Motor neuron (in vitro differentiated cells): ENCODE measurements at regions not wholly inside any gene's neighbourhood (a gene's known extent, or its start where the extent isn't known, plus 50 kb on each side); places are given as distances from the start of the nearest gene placed in this dataset.
A peak's percentile ranks its signal among the peaks of the same experiment; 100 is the strongest.

Source experiments
- ATAC-seq, 8 experiments: fragments of 200-7000 bp; cut with Tn5 transposase; replicated peaks in 6 of 8; 2 replicates each; pipeline ENCODE4 v1.8.0; 2021; ENCODE audit warnings: mild to moderate bottlenecking in 8 of 8, moderate library complexity in 8 of 8
- H3K27ac ChIP-seq, 2 donors: fragments of 250-450 bp; sonication (Bioruptor Pico); 2 replicates each; pipeline ENCODE4 v1.9.0; 2021; ENCODE audit warnings: antibody characterized with exemption in 2 of 2, mild to moderate bottlenecking in 2 of 2, moderate library complexity in 1 of 2
- H3K4me1 ChIP-seq, 2 donors: fragments of 250-450 bp; sonication (Bioruptor Pico); replicated peaks in 1 of 2; 2 replicates each; pipeline ENCODE4 v1.6.1; 2021; ENCODE audit warnings: antibody characterized with exemption in 2 of 2, mild to moderate bottlenecking in 2 of 2, moderate library complexity in 1 of 2
- H3K4me3 ChIP-seq, 5 donors: fragments of 250-450 bp; sonication (Bioruptor Pico); 2 replicates each; pipeline ENCODE4 v1.9.0; 2021; ENCODE audit warnings: antibody characterized with exemption in 5 of 5, mild to moderate bottlenecking in 5 of 5, moderate library complexity in 4 of 5
- WGBS, 10 experiments: fragments of 450-650 bp; shearing (Covaris generic); methylation state at CpG; one replicate each; pipeline ENCODE4 v1.0.0; 2022; 5-methylcytosine and 5-hydroxymethylcytosine counted together
- in situ Hi-C, 9 experiments: fragments of 400-800 bp; cut with MboI; loops; one replicate each; pipeline ENCODE4 v1.15.0; 2021; ENCODE audit warnings: low sequenced_read_pairs in 9 of 9, low pct_unique_long_range_greater_than_20kb in 2 of 9; ENCODE audit not compliant: unreplicated experiment in 9 of 9

DNA sequence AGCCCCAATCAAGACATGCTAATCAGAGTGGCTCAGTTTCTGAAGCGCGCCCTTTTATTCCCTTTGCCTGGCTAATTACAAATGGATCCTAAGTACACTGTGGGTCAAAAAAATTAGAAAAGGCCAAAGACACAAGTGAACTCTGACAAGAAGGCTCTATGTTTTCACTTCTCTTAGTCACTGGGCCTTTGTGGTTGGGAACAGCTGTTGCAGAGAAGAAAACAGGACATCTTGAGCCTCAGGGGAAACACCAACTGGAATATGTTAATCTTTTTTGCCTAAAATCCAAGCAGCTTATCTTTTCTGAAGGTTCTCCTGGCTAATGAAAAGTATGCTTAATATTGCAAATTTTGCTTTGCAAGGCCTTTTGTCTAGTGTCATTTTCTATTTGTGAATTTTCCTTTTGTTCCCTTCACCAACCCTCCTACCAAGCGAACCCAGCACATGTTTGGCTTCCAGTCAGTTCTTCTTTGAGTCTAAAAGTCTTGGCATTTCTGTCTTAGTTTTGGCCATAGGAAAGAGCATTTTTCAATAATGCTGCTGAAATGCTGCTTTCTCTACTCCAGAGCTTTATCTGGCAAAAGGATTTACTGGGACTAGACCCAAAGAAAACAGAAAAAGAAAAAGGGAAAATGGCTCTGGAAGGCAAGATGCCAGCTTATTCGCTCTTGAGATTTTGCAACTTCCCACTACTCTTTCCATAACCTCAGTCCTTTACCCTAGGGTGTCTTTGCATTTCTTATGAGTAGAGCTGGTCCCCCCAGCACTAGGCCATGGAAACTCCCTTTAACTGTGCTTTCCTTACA, 440.2 kb upstream of the ST6GAL2 start:
- ATAC-seq: peak in 3 of 8 experiments; percentile 61 to 96 (median 84)
- Histone ChIP-seq H3K27ac (no peak overlapping the region), H3K4me3 (no peak overlapping the region), H3K4me1 (peaks cover 0 to 5% of the 10 kb centered on the region in 2 donors)
- WGBS, 10 experiments: 17 to 100% (median 70%) methylated on average over 1 to 4 of the region's 4 CpGs; no CpG with 5 or more reads in 1 of the 10 experiments
- in situ Hi-C loops: no loop called here

GRCh38 chr2:107334306-107334705, 448.3 kb upstream of the ST6GAL2 start:
- in situ Hi-C loops: no loop called here
- ATAC-seq: no peak
- Histone ChIP-seq H3K4me3 (no peak overlapping the region), H3K4me1 (no peaks in the 10 kb centered on the region), H3K27ac (no peak overlapping the region)
- WGBS, 10 experiments: 10 to 100% (median 73%) methylated on average over 1 to 2 of the region's 2 CpGs

DNA sequence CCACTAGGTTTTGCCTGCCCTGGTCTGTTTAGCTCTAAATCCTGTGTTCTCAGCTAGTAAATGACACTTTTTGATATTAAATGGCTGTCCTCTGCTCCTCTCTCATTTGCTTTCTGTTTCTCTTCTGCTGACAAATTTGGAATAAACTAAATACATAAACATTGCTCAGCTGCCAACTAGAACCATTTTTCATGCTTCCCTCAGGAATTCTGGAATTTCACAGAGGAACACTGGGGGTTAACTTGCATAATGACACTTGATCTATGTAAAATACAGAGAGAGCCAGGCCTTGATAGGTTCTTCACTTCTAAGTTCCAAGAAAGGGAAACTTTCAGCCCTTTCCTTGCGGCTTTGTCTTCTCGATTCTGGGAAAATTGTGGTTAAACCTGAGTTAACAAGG, 450.6 kb upstream of the ST6GAL2 start:
- in situ Hi-C loops: no loop called here
- Histone ChIP-seq H3K27ac (no peak overlapping the region), H3K4me1 (no peaks in the 10 kb centered on the region), H3K4me3 (no peak overlapping the region)
- peak in 1 of 8 experiments; percentile 31 for ATAC-seq
- WGBS, 10 experiments: 20 to 100% (median 84%) methylated on average over 1 to 2 of the region's 2 CpGs; no CpG with 5 or more reads in 3 of the 10 experiments

DNA sequence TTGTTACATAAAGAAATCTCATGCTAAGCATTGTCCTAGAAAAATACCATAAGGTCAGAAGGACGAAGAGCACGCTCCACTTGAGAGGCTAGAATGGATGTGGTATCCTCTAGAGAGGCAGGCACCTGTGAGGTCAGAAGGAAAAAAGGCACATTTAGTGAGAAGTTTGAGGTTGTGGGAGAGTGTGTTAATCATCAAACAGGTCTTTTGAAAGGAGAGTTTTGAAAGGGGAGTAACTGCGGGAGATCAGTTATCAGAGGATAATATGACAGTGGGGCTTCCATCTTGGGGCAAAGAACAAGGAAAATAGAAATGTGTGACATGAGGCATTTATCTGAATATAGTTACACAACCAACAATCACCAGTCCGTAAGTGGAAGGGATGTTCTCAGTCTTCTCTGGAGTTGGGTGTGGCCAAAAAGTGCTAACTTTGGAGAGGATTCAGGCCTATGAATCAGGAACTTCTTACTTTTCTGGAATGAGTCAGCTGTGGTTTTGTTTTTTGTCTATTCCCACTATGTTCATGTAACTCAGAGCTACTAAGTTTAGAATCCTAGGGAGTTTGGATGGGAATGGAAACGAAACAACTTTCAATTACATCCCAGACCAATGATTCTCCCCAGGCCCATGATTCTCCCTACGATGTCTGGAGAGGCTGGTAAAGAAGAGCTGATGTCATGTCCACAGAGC, 451.4 kb upstream of the ST6GAL2 start:
- Histone ChIP-seq H3K4me1 (no peaks in the 10 kb centered on the region), H3K4me3 (no peak overlapping the region), H3K27ac (no peak overlapping the region)
- in situ Hi-C loops: no loop called here
- ATAC-seq: peak in 2 of 8 experiments; percentile 88 to 98
- WGBS, 10 experiments: 38 to 92% (median 72%) methylated on average over 1 to 5 of the region's 6 CpGs

DNA sequence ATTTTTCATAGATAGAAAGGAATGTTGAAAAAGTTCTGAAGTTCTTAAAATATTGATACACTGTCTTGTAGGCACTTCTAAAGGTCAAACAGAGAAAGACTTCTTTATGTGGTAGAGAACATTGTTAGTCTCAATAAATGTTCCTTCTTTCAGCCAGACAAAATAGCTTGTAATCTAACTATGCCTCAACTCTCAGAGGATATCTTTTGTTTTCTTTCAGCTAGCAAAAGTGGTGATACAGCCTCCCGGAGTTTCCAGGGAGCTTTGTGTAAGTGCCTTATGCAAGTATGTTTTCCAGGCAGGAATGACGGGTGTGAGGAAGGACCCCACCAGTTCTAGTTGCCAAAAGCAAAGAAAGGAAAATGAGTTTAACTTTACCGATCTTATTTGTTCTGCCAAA, 452.1 kb upstream of the ST6GAL2 start:
- no peak overlapping the region for H3K4me3 ChIP-seq
- peak in 1 of 8 experiments; percentile 39 for ATAC-seq
- WGBS, 10 experiments: 25 to 100% (median 72%) methylated on average over 2 to 3 of the region's 3 CpGs; no CpG with 5 or more reads in 1 of the 10 experiments
- in situ Hi-C loops: no loop called here
- no peak overlapping the region for H3K27ac ChIP-seq
- no peaks in the 10 kb centered on the region for H3K4me1 ChIP-seq

GRCh38 chr2:107338571-107338970, 452.6 kb upstream of the ST6GAL2 start:
- in situ Hi-C loops: no loop called here
- ATAC-seq: peak in 1 of 8 experiments; percentile 19
- whole genome bisulfite sequencing, 10 experiments: 8 to 100% (median 75%) methylated on average over 2 to 6 of the region's 6 CpGs

DNA sequence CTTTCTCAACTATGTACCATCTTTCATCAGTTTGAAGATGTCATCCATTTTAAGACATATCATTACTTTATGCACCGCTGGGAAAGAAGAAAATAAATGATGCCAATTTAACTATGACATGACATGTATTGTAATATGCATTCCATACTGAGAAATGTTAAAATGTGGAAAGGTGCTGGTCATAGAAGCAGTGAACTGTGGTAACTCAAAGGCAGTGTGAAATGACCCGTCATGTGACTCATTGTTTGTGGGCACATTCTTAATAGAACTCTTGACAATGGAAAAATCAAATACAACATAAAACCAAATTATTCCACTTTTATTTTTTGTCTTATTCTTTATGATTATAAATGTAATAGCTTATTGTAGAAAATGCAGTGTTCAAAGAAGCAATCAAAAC, 455.0 kb upstream of the ST6GAL2 start:
- no peak overlapping the region for H3K27ac ChIP-seq
- peaks cover 0 to 5% of the 10 kb centered on the region in 2 donors for H3K4me1 ChIP-seq
- no peak for ATAC-seq
- H3K4me3 ChIP-seq: no peak overlapping the region
- in situ Hi-C loops: no loop called here
- WGBS, 10 experiments: 13 to 100% (median 84%) methylated on average over 1 to 2 of the region's 2 CpGs

More at GRCh38 chr2:107338571-107338970, 452.6 kb upstream of the ST6GAL2 start:
- H3K4me1 ChIP-seq: no peaks in the 10 kb centered on the region
- H3K27ac ChIP-seq: no peak overlapping the region
- H3K4me3 ChIP-seq: no peak overlapping the region

GRCh38 chr2:107349329-107349728, 463.4 kb upstream of the ST6GAL2 start:
- in situ Hi-C loops: no loop called here
- H3K4me3 ChIP-seq: no peak overlapping the region
- 42 to 100% (median 95%) methylated on average over 1 to 4 of the region's 4 CpGs; no CpG with 5 or more reads in 1 of the 10 experiments for WGBS, 10 experiments

DNA sequence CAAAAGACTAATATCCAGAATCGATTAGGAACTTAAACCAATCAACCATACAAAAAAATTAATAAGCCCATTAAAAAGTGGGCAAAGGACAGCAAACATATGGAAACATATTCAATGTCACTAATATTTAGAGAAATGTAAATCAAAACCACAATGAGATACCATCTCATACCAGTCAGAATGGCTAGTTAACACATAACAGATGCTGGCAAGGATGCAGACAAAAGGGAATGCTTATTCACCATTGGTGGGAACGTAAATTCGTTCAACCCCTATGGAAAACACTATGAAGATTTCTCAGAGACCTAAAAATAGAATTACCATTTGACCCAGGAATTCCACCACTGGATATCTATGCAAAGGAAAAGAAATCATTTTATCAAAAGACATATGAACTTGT, 468.2 kb upstream of the ST6GAL2 start:
- Histone ChIP-seq H3K4me3 (no peak overlapping the region), H3K4me1 (no peaks in the 10 kb centered on the region), H3K27ac (no peak overlapping the region)
- ATAC-seq: no peak
- whole genome bisulfite sequencing, 10 experiments: 0 to 100% (median 73%) methylated on average over 1 to 3 of the region's 3 CpGs; no CpG with 5 or more reads in 1 of the 10 experiments
- in situ Hi-C loops: no loop called here

More at GRCh38 chr2:107349329-107349728, 463.4 kb upstream of the ST6GAL2 start:
- no peak overlapping the region for H3K27ac ChIP-seq
- peaks cover 0 to 5% of the 10 kb centered on the region in 2 donors for H3K4me1 ChIP-seq
- ATAC-seq: no peak

- Histone ChIP-seq H3K4me3 (no peak overlapping the region), H3K27ac (no peak overlapping the region), H3K4me1 (peaks cover 16 to 18% of the 10 kb centered on the region in 2 donors)
- ATAC-seq: no peak
- in situ Hi-C loops: no loop called here
- 3 to 100% (median 83%) methylated on average over 1 to 6 of the region's 6 CpGs; no CpG with 5 or more reads in 1 of the 10 experiments for WGBS, 10 experiments
These were observed 468.3 kb upstream of the RGPD4 start for GRCh38 chr2:107358362-107358761.

DNA sequence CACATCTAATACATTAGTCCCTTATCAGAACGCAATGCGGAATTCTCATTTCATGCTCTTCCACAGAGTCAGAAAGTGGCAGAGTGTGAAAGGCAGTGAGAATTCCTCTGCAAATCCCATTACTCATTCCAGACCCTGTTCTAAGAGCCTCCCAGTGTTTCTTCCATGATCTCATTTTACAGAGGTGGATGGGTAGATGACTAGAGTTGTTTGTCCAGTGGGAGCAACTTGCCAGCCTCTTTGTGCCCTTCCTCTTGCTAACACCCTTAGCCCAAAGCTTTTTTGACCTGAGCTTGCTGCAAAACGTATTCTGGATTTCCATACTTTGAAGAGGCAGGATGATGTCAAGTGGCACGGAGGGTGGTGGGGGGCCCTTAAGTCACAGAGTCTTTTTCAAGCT, 467.7 kb upstream of the RGPD4 start:
- in situ Hi-C loops: no loop called here
- WGBS, 10 experiments: 44 to 100% (median 88%) methylated on average over 2 to 4 of the region's 4 CpGs
- ATAC-seq: no peak

DNA sequence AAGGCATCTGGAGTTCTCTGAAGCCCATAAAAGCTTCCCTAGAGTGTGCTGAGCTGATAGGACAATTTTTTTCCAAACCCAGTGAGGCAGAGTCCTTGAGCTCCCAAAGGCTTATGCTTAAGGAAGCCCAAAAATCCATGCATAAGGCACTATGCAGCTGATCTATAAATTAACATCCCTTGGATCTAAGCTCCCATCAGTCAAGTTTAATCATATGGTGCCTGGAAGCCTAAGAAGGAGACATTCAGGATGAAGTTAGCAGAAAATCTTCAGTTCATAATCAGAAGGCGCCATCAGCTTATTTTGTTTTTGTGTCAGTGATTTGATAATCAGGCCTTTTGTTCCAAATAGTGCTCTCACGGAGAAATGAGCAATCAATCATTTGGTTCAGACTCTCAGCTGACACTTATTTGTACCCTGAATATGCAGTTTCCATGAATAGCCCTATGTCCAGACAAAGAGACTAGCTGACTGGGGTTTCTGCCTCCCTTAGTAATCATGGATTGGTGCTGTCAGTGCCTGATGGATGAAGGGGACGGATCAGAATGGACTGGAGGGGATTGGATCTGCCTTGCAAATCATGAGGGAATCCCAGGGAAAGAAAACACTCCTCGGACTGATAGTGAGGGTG, 464.8 kb upstream of the RGPD4 start:
- Histone ChIP-seq H3K4me3 (no peak overlapping the region), H3K4me1 (peaks cover 17 to 21% of the 10 kb centered on the region in 2 donors), H3K27ac (no peak overlapping the region)
- WGBS, 10 experiments: 0 to 28% (median 13%) methylated on average over 1 to 4 of the region's 4 CpGs
- in situ Hi-C loops: no loop called here
- peak; percentile 30 to 100 (median 99) for ATAC-seq

More for the DNA sequence above, 467.7 kb upstream of the RGPD4 start:
- Histone ChIP-seq H3K4me3 (no peak overlapping the region), H3K4me1 (peaks cover 17 to 21% of the 10 kb centered on the region in 2 donors), H3K27ac (no peak overlapping the region)

DNA sequence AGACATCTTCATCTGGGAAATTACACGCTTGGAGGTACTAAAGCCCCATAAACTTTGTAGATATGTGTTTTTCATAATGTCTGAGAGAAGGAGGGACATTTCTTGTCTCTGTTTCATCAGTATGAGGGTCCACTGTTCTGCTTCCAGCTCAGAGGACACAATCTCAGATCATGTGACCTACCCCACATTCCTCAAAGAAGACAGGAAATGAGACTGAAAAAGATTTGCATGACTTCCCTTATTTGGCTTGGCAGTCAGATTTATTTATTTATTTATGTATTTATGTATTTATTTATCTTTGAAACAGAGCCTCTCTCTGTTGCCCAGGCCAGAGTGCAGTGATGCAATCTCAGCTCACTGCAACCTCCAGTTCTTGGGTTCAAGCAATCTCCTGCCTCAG, 463.7 kb upstream of the RGPD4 start:
- in situ Hi-C loops: no loop called here

More for the DNA sequence above, 463.7 kb upstream of the RGPD4 start:
- Histone ChIP-seq H3K4me3 (no peak overlapping the region), H3K4me1 (peaks cover 17 to 21% of the 10 kb centered on the region in 2 donors), H3K27ac (no peak overlapping the region)
- 33 to 100% (median 83%) methylated on average over 1 of the region's 1 CpG; no CpG with 5 or more reads in 5 of the 10 experiments for WGBS, 10 experiments
- no peak for ATAC-seq
